GM12878 (cell line): ENCODE measurements at regions not wholly inside any gene's neighbourhood (a gene's known extent, or its start where the extent isn't known, plus 50 kb on each side); places are given as distances from the start of the nearest gene placed in this dataset.

Experiments used
- ATAC-seq: fragments of 200-7000 bp; cut with Tn5 transposase; 3 replicates; pipeline ENCODE4 v1.9.1; 2020; ENCODE audit warnings: mild to moderate bottlenecking, moderate library complexity
- BruUV-seq: library from RNA; stranded (reverse); fragments of 400-500 nt; replicated peaks from 2 replicates; lab custom pipeline; 2021; lab: Mats Ljungman, UMichigan
- CTCF ChIA-PET: fragments of 300-600 bp; sonication (Branson Sonifier 250); formaldehyde crosslinking; extraction: SDS; loops from one replicate; lab custom pipeline; 2021; ENCODE audit warnings: inconsistent platforms; lab: Yijun Ruan, JAX
- POLR2A ChIA-PET: fragments of 350-600 bp; formaldehyde crosslinking; extraction: SDS; loops from one replicate; lab custom pipeline; 2021; ENCODE audit warnings: inconsistent platforms; lab: Charles Lee
- RAD21 ChIA-PET: fragments of 300-600 bp; sonication (Branson Sonifier 250); formaldehyde crosslinking; loops from one replicate; lab custom pipeline; 2023; ENCODE audit warnings: antibody characterized with exemption; ENCODE audit not compliant: unreplicated experiment; lab: Charles Lee
- SMC1A ChIA-PET: fragments of 300-600 bp; sonication (Branson Sonifier 250); formaldehyde crosslinking; loops from one replicate; lab custom pipeline; 2023; ENCODE audit not compliant: unreplicated experiment, uncharacterized antibody; lab: Charles Lee
- DNase-seq: peaks from one replicate; pipeline ENCODE4 v3.0.0-alpha.2; 2011; ENCODE audit warnings: low read depth, low spot score
- FAIRE-seq: peaks from 3 replicates; lab custom pipeline; 2011; peaks lifted over from hg19 to GRCh38; lab: Jason Lieb, UNC
- H2AFZ ChIP-seq: 2 replicates; pipeline ENCODE4 v1.6.0; 2011; ENCODE audit warnings: low read depth, low read length, control low read depth; ENCODE audit not compliant: control insufficient read depth
- H3K27ac ChIP-seq: 2 replicates; pipeline ENCODE4 v1.5.1; 2011; ENCODE audit warnings: control low read depth; ENCODE audit not compliant: control insufficient read depth, insufficient read depth
- H3K27me3 ChIP-seq, 2 experiments: replicated peaks in 1 of 2; 2 replicates each; pipeline versions ENCODE4 v1.6.0 to v1.6.1; 2011; ENCODE audit warnings: low read length in 1 of 2; ENCODE audit not compliant: control insufficient read depth in 2 of 2, insufficient read depth in 2 of 2
- H3K36me3 ChIP-seq, 2 experiments: 2 replicates each; pipeline ENCODE4 v1.5.1; 2011; ENCODE audit warnings: low read length in 1 of 2; ENCODE audit not compliant: control insufficient read depth in 2 of 2, insufficient read depth in 2 of 2
- H3K4me1 ChIP-seq: 2 replicates; pipeline ENCODE4 v1.6.1; 2011; ENCODE audit warnings: mild to moderate bottlenecking, low read length, moderate library complexity, mixed read lengths; ENCODE audit not compliant: control insufficient read depth, insufficient read depth
- H3K4me2 ChIP-seq: 2 replicates; pipeline ENCODE4 v1.6.0; 2011; ENCODE audit warnings: control low read depth; ENCODE audit not compliant: control insufficient read depth, insufficient read depth
- H3K4me3 ChIP-seq: fragments of 200-600 bp; sonication (generic); 2 replicates; pipeline ENCODE4 v1.5.1; 2016
- H3K79me2 ChIP-seq: 2 replicates; pipeline ENCODE4 v1.6.0; 2011; ENCODE audit warnings: low read length; ENCODE audit not compliant: control insufficient read depth, insufficient read depth
- H3K9ac ChIP-seq: 2 replicates; pipeline ENCODE4 v1.8.0; 2011; ENCODE audit warnings: low read length, control low read depth, mixed read lengths; ENCODE audit not compliant: control insufficient read depth, insufficient read depth
- H3K9me3 ChIP-seq: replicated peaks from 3 replicates; pipeline ENCODE4 v1.5.1; 2011; ENCODE audit warnings: mild to moderate bottlenecking, low read length; ENCODE audit not compliant: control insufficient read depth, insufficient read depth
- H4K20me1 ChIP-seq: 2 replicates; pipeline ENCODE4 v1.6.0; 2011; ENCODE audit not compliant: control insufficient read depth, insufficient read depth
- ASH2L ChIP-seq: fragments of 300-600, 200-600 bp; sonication (generic); IDR thresholded peaks from 2 replicates; pipeline ENCODE4 v1.6.1; 2017; ENCODE audit warnings: low read depth, mild to moderate bottlenecking, borderline replicate concordance
- ATF3 ChIP-seq: IDR thresholded peaks from 2 replicates; pipeline ENCODE4 v1.6.1; 2011; ENCODE audit warnings: low read depth, mild to moderate bottlenecking, low read length, moderate library complexity, borderline replicate concordance; ENCODE audit errors: extremely low read depth
- BCLAF1 ChIP-seq: fragments of 450-650 bp; IDR thresholded peaks from 2 replicates; pipeline ENCODE4 v1.6.1; 2017; ENCODE audit warnings: antibody characterized with exemption, mild to moderate bottlenecking, moderate library complexity
- CBFB ChIP-seq: IDR thresholded peaks from 2 replicates; pipeline ENCODE4 v1.6.1; 2016; ENCODE audit warnings: antibody characterized with exemption, low read depth
- CBX3 ChIP-seq: fragments of 200-600 bp; sonication (generic); IDR thresholded peaks from 2 replicates; pipeline ENCODE4 v1.6.1; 2016; ENCODE audit warnings: low read depth, borderline replicate concordance
- CREM ChIP-seq: IDR thresholded peaks from 2 replicates; pipeline ENCODE4 v1.6.1; 2014; ENCODE audit warnings: antibody characterized with exemption, low read depth
- EZH2 ChIP-seq: IDR thresholded peaks from 2 replicates; pipeline ENCODE4 v1.6.1; 2012; ENCODE audit warnings: low read depth, mild to moderate bottlenecking, control low read depth, inconsistent platforms, low read length, borderline replicate concordance; ENCODE audit not compliant: control insufficient read depth
- FOS ChIP-seq: IDR thresholded peaks from 3 replicates; pipeline ENCODE4 v1.6.1; 2011; ENCODE audit warnings: borderline replicate concordance; ENCODE audit not compliant: insufficient read length; ENCODE audit errors: extremely low read depth
- IKZF2 ChIP-seq, 2 experiments: fragments of 450-650 bp; IDR thresholded peaks; 2 replicates each; pipeline ENCODE4 v1.6.1; 2017; ENCODE audit warnings: mild to moderate bottlenecking in 2 of 2, moderate library complexity in 2 of 2
- MTA3 ChIP-seq: IDR thresholded peaks from 2 replicates; pipeline ENCODE4 v1.6.1; 2012; ENCODE audit warnings: low read length, inconsistent platforms, borderline replicate concordance
- PBX3 ChIP-seq: IDR thresholded peaks from 2 replicates; pipeline ENCODE4 v1.6.1; 2011; ENCODE audit warnings: mild to moderate bottlenecking, low read depth, low read length, moderate library complexity; ENCODE audit not compliant: insufficient replicate concordance
- PML ChIP-seq: IDR thresholded peaks from 2 replicates; pipeline ENCODE4 v1.6.1; 2012; ENCODE audit warnings: low read length, inconsistent platforms
- POLR2A ChIP-seq: IDR thresholded peaks from 2 replicates; pipeline ENCODE4 v1.6.1; 2011; ENCODE audit warnings: low read depth, mild to moderate bottlenecking, low read length
- SMARCA5 ChIP-seq: fragments of 450-650 bp; IDR thresholded peaks from 2 replicates; pipeline ENCODE4 v1.6.1; 2017; ENCODE audit warnings: mild to moderate bottlenecking
- USF2 ChIP-seq: IDR thresholded peaks from 2 replicates; pipeline ENCODE4 v1.6.1; 2011; ENCODE audit warnings: low read depth, low read length, improper control_type of control experiment, borderline replicate concordance
- ZBTB4 ChIP-seq: fragments of 450-650 bp; formaldehyde crosslinking; IDR thresholded peaks from 2 replicates; pipeline ENCODE4 v1.4.0; 2022; ENCODE audit warnings: mild to moderate bottlenecking, moderate library complexity
- ZNF207 ChIP-seq: fragments of 450-650 bp; IDR thresholded peaks from 2 replicates; pipeline ENCODE4 v1.6.1; 2014; ENCODE audit warnings: antibody characterized with exemption, mild to moderate bottlenecking, borderline replicate concordance
- WGBS: methylation state at CpG from one replicate; pipeline ENCODE4 v1.1.6; 2016; ENCODE audit warnings: low lambda C conversion rate; ENCODE audit not compliant: insufficient replicate concordance, insufficient coverage; ENCODE audit errors: missing lambda C conversion rate; 5-methylcytosine and 5-hydroxymethylcytosine counted together
- in situ Hi-C: fragments of 300-500 bp; cut with MboI; formaldehyde crosslinking; loops from 9 replicates; pipeline ENCODE4 v1.14.3; 2018; ENCODE audit warnings: mixed read lengths
- intact Hi-C: fragments of 100-400 bp; cut with micrococcal nuclease; formaldehyde crosslinking; loops from one replicate; pipeline ENCODE4 v1.14.2; 2022; ENCODE audit not compliant: unreplicated experiment

GRCh38 chr9:129266536-129266935, 88.5 kb upstream of the IER5L start:
- H3K4me3 ChIP-seq: no peak overlapping the region
- H3K36me3 ChIP-seq: no peaks in the 10 kb centered on the region
- no peaks in the 10 kb centered on the region for H3K9me3 ChIP-seq
- H4K20me1 ChIP-seq: no peaks in the 10 kb centered on the region
- H3K79me2 ChIP-seq: no peaks in the 10 kb centered on the region
- H3K27ac ChIP-seq: no peak overlapping the region
- ChIA-PET SMC1A (no interaction called here), POLR2A (interaction anchor here (0.5 kb wide), 1 partner anchor 161 kb away, joined by 3 read pairs; no protein-coding TSS in a partner anchor), CTCF (no interaction called here), RAD21 (no interaction called here)
- no peaks in the 10 kb centered on the region; a peak in 1 of 4 replicates for H3K27me3 ChIP-seq
- H3K4me2 ChIP-seq: no peak overlapping the region
- DNase-seq: no peak
- 73% methylated on average over 5 of the region's 5 CpGs for WGBS
- no peak overlapping the region for H3K9ac ChIP-seq
- no TSS peak for BruUV-seq
- intact Hi-C loops (no loop called here), in situ Hi-C loops (no loop called here)
- TF ChIP-seq PBX3: no peak
- no peak for TF ChIP-seq FOS
- TF ChIP-seq CBFB: no peak
- TF ChIP-seq SMARCA5: no peak
- TF ChIP-seq CREM: no peak
- no peak for TF ChIP-seq ATF3
- no peak for TF ChIP-seq POLR2A
- no peak for TF ChIP-seq IKZF2 (IDR thresholded peaks at IDR 0.05)
- TF ChIP-seq PML: no peak
- TF ChIP-seq CBX3: no peak
- no peak for TF ChIP-seq USF2
- no peak for TF ChIP-seq ZBTB4
- TF ChIP-seq MTA3: no peak
- TF ChIP-seq ASH2L: no peak
- TF ChIP-seq BCLAF1: no peak
- TF ChIP-seq EZH2: no peak
- TF ChIP-seq ZNF207: no peak
- FAIRE-seq: no peak
- no peak overlapping the region for H2AFZ ChIP-seq
- ATAC-seq: no peak
- H3K4me1 ChIP-seq: peaks cover 26% of the 10 kb centered on the region
